Endothelial cell of umbilical vein (primary cell): ENCODE measurements at regions not wholly inside any gene's neighbourhood (a gene's known extent, or its start where the extent isn't known, plus 50 kb on each side); places are given as distances from the start of the nearest gene placed in this dataset.

ENCODE experiments used
- BruUV-seq: library from RNA; stranded (reverse); fragments of 400-500 nt; replicated peaks from 2 replicates; lab custom pipeline; 2021; lab: Mats Ljungman, UMichigan
- CTCF ChIA-PET: fragments of 300-600, 350-600 bp; sonication (Branson Sonifier 250); formaldehyde crosslinking; loops from one replicate; lab custom pipeline; 2021; ENCODE audit warnings: antibody characterized with exemption, inconsistent platforms; lab: Charles Lee
- POLR2A ChIA-PET: fragments of 300-600, 350-600 bp; sonication (Branson Sonifier 250); formaldehyde crosslinking; loops from one replicate; lab custom pipeline; 2021; ENCODE audit warnings: antibody characterized with exemption, inconsistent platforms; lab: Charles Lee
- DNase-seq: peaks from one replicate; pipeline ENCODE4 v3.0.0-alpha.2; 2011; ENCODE audit warnings: low read depth, low spot score
- FAIRE-seq: peaks from 2 replicates; lab custom pipeline; 2011; peaks lifted over from hg19 to GRCh38; lab: Jason Lieb, UNC
- H2AFZ ChIP-seq: 2 replicates; pipeline ENCODE4 v1.6.0; 2012; ENCODE audit warnings: low read depth, low read length, control low read depth, inconsistent platforms
- H3K27ac ChIP-seq: 2 replicates; pipeline ENCODE4 v1.5.1; 2011; ENCODE audit warnings: low read depth, mild to moderate bottlenecking, control low read depth, low read length, moderate library complexity; ENCODE audit not compliant: insufficient read depth
- H3K27me3 ChIP-seq, 2 experiments: 2 replicates each; pipeline versions ENCODE4 v1.6.0 to v1.6.1; 2011; ENCODE audit warnings: low read length in 2 of 2, mixed read lengths in 1 of 2; ENCODE audit not compliant: control insufficient read depth in 2 of 2, insufficient read depth in 2 of 2
- H3K36me3 ChIP-seq, 2 experiments: 2 replicates in 1 of 2; 3 replicates in 1 of 2; pipeline ENCODE4 v1.5.1; 2011; ENCODE audit warnings: low read length in 2 of 2, mild to moderate bottlenecking in 1 of 2, moderate library complexity in 1 of 2; ENCODE audit not compliant: control insufficient read depth in 2 of 2, insufficient read depth in 2 of 2; ENCODE audit errors: extremely low read depth in 1 of 2
- H3K4me1 ChIP-seq: 3 replicates; pipeline ENCODE4 v1.5.1; 2011; ENCODE audit warnings: mild to moderate bottlenecking, low read length; ENCODE audit not compliant: control insufficient read depth, insufficient read depth; ENCODE audit errors: extremely low read depth
- H3K4me2 ChIP-seq: 2 replicates; pipeline ENCODE4 v1.6.1; 2011; ENCODE audit warnings: low read length, control low read depth, mixed read lengths; ENCODE audit not compliant: insufficient read depth
- H3K4me3 ChIP-seq, 3 experiments: fragments of 200-600 bp in 1 of 3; sonication (generic), shearing (Covaris generic) in 1 of 3; replicated peaks in 1 of 3; 2 replicates each; pipeline ENCODE4 v1.5.1; 2011 to 2016; ENCODE audit warnings: control low read depth in 3 of 3, low read length in 3 of 3, mild to moderate bottlenecking in 2 of 3, inconsistent platforms in 1 of 3, low read depth in 1 of 3, moderate library complexity in 1 of 3; ENCODE audit not compliant: insufficient read depth in 1 of 3
- H3K79me2 ChIP-seq: 2 replicates; pipeline ENCODE4 v1.6.0; 2012; ENCODE audit warnings: low read length, inconsistent platforms; ENCODE audit not compliant: control insufficient read depth, insufficient read depth
- H3K9ac ChIP-seq: replicated peaks from 2 replicates; pipeline ENCODE3; 2011; ENCODE audit warnings: low read length, control low read depth; ENCODE audit not compliant: insufficient read depth; ENCODE audit errors: extremely low read depth
- H3K9me1 ChIP-seq: replicated peaks from 3 replicates; pipeline ENCODE4 v1.6.0; 2011; ENCODE audit warnings: mild to moderate bottlenecking, low read length; ENCODE audit not compliant: control insufficient read depth, insufficient read depth; ENCODE audit errors: extremely low read depth
- H3K9me3 ChIP-seq: replicated peaks from 2 replicates; pipeline ENCODE4 v1.5.1; 2012; ENCODE audit warnings: low read length, inconsistent platforms; ENCODE audit not compliant: control insufficient read depth, insufficient read depth
- H4K20me1 ChIP-seq: replicated peaks from 2 replicates; pipeline ENCODE3; 2011; ENCODE audit warnings: mild to moderate bottlenecking, low read length; ENCODE audit not compliant: control insufficient read depth, insufficient read depth; ENCODE audit errors: extremely low read depth
- EZH2 ChIP-seq: IDR thresholded peaks from 2 replicates; pipeline ENCODE4 v1.6.1; 2012; ENCODE audit warnings: borderline replicate concordance, low read depth, mild to moderate bottlenecking, moderate library complexity, low read length, inconsistent platforms; ENCODE audit not compliant: severe bottlenecking
- FOS ChIP-seq: IDR thresholded peaks from 2 replicates; pipeline ENCODE4 v1.6.1; 2011; ENCODE audit warnings: mild to moderate bottlenecking, low read length, moderate library complexity, borderline replicate concordance; ENCODE audit not compliant: insufficient read depth
- GATA2 ChIP-seq: IDR thresholded peaks from 2 replicates; pipeline ENCODE4 v1.7.0; 2011; ENCODE audit warnings: low read depth, mild to moderate bottlenecking, moderate library complexity, mixed read lengths, low read length; ENCODE audit not compliant: insufficient read length, insufficient read depth
- JUN ChIP-seq: IDR thresholded peaks from 2 replicates; pipeline ENCODE4 v1.6.1; 2011; ENCODE audit warnings: borderline replicate concordance, low read depth; ENCODE audit not compliant: insufficient read length, insufficient read depth
- MAX ChIP-seq: IDR thresholded peaks from 2 replicates; pipeline ENCODE4 v1.6.1; 2011; ENCODE audit not compliant: insufficient read depth, insufficient read length
- MYC ChIP-seq: IDR thresholded peaks from one replicate; pipeline ENCODE4 v1.6.1; 2011; ENCODE audit warnings: mild to moderate bottlenecking, low read depth, low read length
- POLR2A ChIP-seq: IDR thresholded peaks from 2 replicates; pipeline ENCODE4 v1.6.1; 2012; ENCODE audit warnings: low read depth, mild to moderate bottlenecking, control low read depth, low read length
- POLR2AphosphoS5 ChIP-seq: IDR thresholded peaks from 2 replicates; pipeline ENCODE4 v1.6.1; 2012; ENCODE audit warnings: low read depth, mild to moderate bottlenecking, control low read depth, low read length, moderate library complexity; ENCODE audit not compliant: insufficient read depth
- dilution Hi-C: fragments of 300-500 bp; cut with MboI; formaldehyde crosslinking; loops from one replicate; pipeline ENCODE4 v1.15.0; 2019; ENCODE audit warnings: low sequenced_read_pairs; ENCODE audit not compliant: extremely low pct_ligation_motif_present
- intact Hi-C: fragments of 100-400 bp; cut with micrococcal nuclease; formaldehyde crosslinking; loops from one replicate; pipeline ENCODE4 v1.10.0; 2022
- TF ChIP-seq, protein P1 (sequence below), 2 donors: IDR thresholded peaks; 1 replicate in 1 of 2; 2 replicates in 1 of 2; pipeline ENCODE4 v1.5.1; 2011; ENCODE audit warnings: low read length in 2 of 2, mild to moderate bottlenecking in 2 of 2, moderate library complexity in 2 of 2, control low read depth in 1 of 2, inconsistent platforms in 1 of 2, low read depth in 1 of 2; ENCODE audit not compliant: insufficient read depth in 1 of 2; ENCODE audit errors: extremely low read depth in 1 of 2

GRCh38 chr3:159371961-159372360 is 570.1 kb downstream of the MFSD1 start:
- H3K9me1 ChIP-seq, result no peaks in the 10 kb centered on the region
- CTCF ChIA-PET, result no interaction called here
- H3K9me3 ChIP-seq, result no peaks in the 10 kb centered on the region
- H3K4me2 ChIP-seq, result no peak overlapping the region
- no peaks in the 10 kb centered on the region for H3K79me2 ChIP-seq
- FAIRE-seq (no peak), DNase-seq (no peak)
- H2AFZ ChIP-seq, result no peak overlapping the region
- POLR2A ChIA-PET, result no interaction called here
- TF ChIP-seq GATA2, result no peak
- intact Hi-C loops, result no loop called here
- H3K4me3 ChIP-seq, result no peak overlapping the region
- no peaks in the 10 kb centered on the region for H3K27me3 ChIP-seq
- no peak overlapping the region for H3K9ac ChIP-seq
- H3K4me1 ChIP-seq, result no peaks in the 10 kb centered on the region
- H3K36me3 ChIP-seq, result no peaks in the 10 kb centered on the region
- dilution Hi-C loops, result no loop called here
- H4K20me1 ChIP-seq, result no peaks in the 10 kb centered on the region
- H3K27ac ChIP-seq, result no peak overlapping the region
- BruUV-seq, result no TSS peak

GRCh38 chr3:159378396-159379194 is 576.7 kb downstream of the MFSD1 start:
- dilution Hi-C loops (loop anchor here (5.0 kb wide), 1 partner anchor 36 kb away; no protein-coding TSS in a partner anchor), intact Hi-C loops (no loop called here)
- Histone ChIP-seq H3K27ac (no peak overlapping the region), H4K20me1 (no peaks in the 10 kb centered on the region), H3K9me3 (no peaks in the 10 kb centered on the region), H3K4me3 (no peak overlapping the region), H3K4me2 (no peak overlapping the region), H3K79me2 (no peaks in the 10 kb centered on the region), H3K36me3 (no peaks in the 10 kb centered on the region), H3K4me1 (no peaks in the 10 kb centered on the region), H3K9ac (no peak overlapping the region), H3K27me3 (no peaks in the 10 kb centered on the region), H3K9me1 (no peaks in the 10 kb centered on the region), H2AFZ (no peak overlapping the region)
- CTCF ChIA-PET, result interaction anchor here (1.3 kb wide), 1 partner anchor 19 kb away, joined by 3 read pairs; no protein-coding TSS in a partner anchor
- TF ChIP-seq FOS, result no peak
- TF ChIP-seq POLR2A, result no peak
- no peak for TF ChIP-seq EZH2
- TF ChIP-seq GATA2, result no peak
- TF ChIP-seq, protein P1, sequence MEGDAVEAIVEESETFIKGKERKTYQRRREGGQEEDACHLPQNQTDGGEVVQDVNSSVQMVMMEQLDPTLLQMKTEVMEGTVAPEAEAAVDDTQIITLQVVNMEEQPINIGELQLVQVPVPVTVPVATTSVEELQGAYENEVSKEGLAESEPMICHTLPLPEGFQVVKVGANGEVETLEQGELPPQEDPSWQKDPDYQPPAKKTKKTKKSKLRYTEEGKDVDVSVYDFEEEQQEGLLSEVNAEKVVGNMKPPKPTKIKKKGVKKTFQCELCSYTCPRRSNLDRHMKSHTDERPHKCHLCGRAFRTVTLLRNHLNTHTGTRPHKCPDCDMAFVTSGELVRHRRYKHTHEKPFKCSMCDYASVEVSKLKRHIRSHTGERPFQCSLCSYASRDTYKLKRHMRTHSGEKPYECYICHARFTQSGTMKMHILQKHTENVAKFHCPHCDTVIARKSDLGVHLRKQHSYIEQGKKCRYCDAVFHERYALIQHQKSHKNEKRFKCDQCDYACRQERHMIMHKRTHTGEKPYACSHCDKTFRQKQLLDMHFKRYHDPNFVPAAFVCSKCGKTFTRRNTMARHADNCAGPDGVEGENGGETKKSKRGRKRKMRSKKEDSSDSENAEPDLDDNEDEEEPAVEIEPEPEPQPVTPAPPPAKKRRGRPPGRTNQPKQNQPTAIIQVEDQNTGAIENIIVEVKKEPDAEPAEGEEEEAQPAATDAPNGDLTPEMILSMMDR (IDR thresholded peaks at IDR 0.05; ENCODE audit: extremely low read depth in 1 of 2, insufficient read depth in 1 of 2, low read depth in 1 of 2, low read length in 2 of 2), result no peak
- no peak for TF ChIP-seq MAX
- TF ChIP-seq MYC, result no peak
- TF ChIP-seq JUN, result no peak
- TF ChIP-seq POLR2AphosphoS5, result no peak
- DNase-seq, result no peak
- FAIRE-seq, result no peak
- POLR2A ChIA-PET, result no interaction called here
- no TSS peak for BruUV-seq
